ENCODE measurements at regions not wholly inside any gene's neighbourhood (a gene's known extent, or its start where the extent isn't known, plus 50 kb on each side); places are given as distances from the start of the nearest gene placed in this dataset.
"Not testable (repeated sequence)": the region's sequence is repeated elsewhere in the genome, so short reads cannot be mapped to it uniquely, and the experiment has no call there.

DNA sequence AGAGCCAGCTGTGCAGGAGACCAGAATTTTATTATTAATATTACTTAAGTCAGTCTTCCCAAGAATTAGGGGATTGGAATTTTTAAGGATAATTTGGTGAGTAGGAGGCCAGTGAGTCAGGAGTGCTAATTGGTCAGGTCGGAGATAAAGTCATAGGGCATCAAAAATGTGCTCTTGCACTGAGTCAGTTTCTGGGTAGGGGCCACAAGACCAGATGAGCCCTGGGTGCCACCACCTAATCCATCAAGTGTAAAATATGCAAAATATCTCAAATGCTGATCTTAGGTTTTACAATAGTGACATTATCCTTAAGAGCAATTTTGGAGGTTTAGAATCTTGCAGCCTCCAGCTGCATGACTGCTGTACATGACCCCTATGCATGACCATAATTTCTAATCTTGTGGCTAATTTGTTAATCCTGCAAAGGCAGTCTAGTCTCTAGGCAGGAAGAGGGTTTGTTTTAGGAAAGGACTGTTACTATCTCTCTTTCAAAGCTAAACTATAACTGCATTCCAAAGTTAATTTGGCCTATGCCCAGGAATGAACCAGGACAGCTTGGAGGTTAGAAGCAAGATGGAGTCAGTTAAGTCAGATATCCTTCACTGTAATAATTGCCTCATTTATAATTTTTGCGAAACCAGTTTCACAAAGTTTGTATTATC is 215.9 kb downstream of the RNF152 start:
- DNase-seq: no peak

DNA sequence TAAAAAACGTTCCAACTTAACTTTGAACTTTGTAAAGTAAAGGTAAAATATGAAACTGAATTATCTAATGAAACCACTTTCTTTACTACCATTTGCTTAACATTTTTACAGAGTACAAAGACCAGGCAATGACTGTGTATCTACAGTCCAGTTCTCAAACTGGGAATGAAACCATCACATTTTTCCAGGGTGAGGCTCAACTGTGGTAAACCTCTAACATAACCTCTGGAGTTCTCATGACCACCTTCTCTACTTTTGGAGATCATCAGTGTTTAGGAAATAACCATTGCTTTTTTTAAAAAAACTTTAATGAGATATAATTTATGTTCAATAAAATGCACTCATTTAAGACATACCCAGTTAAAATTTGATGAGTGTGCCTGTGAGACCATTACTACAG is 223.5 kb downstream of the RNF152 start:
- DNase-seq: no peak

DNA sequence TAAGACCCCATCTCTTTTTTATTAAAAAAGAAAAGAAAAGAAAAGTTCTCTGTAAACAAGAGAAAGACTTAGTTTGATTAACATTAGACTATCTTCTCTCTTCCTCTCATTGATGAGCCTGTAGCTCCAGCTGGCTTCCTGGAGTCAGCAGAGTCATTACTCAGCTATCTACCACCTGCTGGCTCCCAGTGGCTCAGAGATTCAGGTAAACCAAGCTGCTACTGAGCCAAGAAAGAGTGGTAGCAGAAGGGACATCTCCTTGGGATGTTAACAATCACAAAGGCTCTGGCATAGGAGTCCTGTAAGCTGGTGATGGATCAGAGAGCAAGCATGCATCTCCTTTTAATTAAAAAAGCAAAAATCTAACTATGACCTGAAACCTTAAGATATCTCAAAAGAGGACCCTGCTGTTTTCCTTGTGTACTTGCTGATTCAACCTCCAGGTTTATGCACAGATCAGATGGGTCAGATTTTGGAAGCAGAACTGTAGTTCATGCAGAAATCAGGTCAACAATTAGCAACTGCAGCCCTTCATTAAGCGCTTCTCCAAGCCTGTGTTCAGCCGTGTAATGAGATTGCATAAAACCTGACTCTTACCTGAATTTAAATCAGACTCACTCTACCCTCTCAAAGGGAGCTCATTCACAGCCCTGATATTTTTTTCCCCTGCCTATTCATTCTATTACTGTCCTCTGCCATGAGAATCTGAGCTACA is 225.8 kb downstream of the RNF152 start:
- DNase-seq: no peak

DNA sequence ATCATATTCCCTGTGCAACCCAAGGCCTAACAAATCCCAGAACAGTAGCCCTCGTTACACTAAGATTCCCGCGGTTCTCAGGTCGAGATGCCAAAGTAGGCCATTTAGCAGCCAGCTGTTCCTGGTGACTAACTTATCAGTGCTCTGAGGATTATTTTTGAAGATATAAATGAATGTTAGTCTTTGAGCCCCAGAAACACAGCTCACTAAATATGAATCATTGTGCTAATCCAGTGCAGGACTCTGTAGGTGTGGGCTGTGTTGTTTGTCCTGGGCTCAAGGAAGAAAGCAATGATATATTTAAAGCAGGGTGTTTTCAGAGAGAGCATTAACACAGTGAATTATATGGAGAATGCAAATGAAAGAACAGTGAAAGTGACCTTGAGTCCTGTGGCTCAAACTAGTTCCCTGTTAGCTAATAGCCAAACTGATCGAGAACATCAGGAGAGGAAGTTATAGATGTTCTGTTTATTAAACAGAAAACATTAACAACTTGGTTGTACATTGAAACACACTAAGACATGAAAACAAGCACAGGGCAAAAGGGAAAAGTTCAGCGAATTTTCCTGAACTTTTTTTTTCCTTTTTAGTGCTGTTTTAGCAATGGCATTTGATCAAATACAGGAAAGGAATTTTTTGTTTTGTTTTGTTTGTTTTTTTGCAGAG is 228.3 kb downstream of the RNF152 start:
- DNase-seq: no peak

DNA sequence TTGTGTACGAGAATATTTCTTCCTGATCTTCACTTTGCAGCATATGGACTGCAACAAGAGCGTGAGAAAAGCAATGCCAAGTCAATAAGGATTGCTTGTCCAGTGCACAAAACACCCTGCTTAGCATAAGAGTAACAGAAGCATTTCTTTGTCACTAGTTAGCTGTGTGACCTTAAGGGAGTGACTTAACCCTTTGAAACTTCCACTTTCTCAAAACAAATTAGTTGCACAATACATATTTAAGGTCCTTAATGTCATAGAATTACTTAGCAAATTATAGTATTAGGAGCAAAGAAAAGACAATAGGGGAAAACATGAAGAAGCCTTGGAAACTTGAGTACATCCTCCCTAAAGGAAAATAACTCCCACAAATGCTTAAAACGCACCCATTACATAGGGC is 230.1 kb downstream of the RNF152 start:
- no peak for DNase-seq

DNA sequence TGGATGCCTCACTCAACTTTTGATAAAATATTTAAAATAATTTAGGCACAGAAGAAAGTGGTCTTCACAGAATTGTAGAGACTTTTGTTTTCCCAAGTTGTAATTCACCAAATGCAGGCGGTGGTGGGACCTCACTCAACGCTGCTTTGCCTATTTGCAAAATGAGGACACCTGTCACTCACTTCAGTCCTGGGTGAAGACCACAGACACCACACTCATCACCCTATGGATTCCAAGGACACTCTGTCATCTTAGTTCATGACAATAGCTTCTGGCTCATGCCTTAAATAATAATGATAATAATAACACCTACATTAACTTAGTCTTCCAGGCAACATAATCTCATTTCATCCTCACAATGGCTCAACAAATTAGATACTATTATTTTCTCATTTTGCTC is 234.4 kb downstream of the RNF152 start:
- DNase-seq: no peak

DNA sequence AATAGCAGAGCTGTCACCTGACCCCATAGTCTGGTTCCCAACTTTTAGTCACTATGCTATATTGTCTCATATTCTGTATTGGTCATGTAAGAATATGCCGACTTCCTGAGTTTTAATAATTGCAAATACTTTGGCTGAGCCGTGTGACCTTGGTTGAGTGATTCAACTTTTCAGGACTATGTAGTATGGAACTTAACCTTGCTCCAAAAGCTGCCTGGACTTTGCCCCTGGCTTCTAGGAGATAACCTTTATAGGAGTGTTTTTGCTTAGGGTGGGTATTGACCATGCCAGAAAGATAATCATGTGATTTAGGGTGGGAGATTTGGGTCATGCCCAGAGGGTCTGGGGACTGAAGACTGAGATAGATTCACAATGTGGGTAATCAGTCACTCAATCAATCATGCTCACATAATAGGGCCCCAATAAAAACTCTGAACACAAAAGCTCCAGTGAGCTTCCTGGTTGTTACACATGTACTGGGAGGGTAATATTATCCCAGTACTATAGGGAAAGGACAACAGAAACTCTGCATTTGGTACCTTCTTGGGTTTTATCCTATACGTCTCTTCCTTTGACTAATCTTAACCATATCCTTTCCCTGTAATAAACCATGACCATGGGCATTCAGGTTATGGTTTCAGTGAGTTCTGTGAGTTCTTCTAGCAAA is 235.6 kb downstream of the RNF152 start:
- DNase-seq: no peak

DNA sequence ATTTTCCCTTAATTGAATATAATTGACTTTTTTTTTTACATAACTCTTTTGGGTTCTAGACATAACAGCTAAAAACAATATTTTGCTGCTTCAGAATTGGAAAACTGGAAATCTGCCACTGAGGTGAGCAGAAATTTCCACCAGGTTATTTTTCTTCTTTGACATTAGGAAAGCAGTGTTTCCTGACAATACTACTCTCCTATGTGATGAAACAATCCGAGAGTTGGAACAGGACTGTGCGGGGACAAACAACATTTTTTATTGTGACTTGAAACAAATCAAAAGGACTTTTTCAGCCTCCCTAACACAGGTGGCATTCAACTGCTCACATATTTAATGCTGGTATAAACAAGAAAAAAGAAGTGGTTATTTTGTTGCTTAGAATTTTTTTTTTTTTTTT is 237.2 kb downstream of the RNF152 start:
- DNase-seq: no peak

DNA sequence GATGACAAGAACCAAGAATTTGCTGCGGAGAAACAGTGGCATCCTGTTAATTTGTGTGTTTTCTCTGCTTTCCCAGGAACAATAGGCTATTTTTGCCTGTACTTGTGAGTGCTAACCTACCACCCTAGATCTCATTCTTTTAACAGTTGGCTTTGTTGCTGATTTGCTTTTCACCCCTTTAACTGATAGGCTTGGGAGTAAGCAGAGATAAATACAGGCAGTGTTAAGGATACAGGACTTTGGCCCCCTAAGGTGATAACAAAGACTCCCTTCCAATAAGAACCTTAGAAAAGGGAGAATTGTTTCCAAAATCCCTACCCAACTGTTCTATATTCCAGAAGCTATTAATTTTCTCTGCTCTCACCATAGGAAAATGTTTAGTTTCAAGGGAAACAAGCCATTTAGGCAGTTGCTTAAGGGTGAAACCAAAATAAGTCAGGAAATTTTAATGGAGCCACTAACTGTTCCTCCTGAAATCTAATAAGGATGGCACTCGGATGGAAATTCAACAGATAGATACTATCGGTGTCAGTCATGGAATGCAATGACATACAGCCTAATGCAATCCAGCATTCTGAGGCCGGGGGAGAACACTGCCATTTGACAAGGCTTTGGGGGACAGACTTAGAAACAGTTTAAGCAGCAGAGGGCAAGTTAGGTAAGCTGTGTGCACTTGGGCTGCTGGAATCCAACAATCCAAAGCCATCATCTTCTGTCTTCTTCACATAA is 238.8 kb downstream of the RNF152 start:
- DNase-seq: no peak

DNA sequence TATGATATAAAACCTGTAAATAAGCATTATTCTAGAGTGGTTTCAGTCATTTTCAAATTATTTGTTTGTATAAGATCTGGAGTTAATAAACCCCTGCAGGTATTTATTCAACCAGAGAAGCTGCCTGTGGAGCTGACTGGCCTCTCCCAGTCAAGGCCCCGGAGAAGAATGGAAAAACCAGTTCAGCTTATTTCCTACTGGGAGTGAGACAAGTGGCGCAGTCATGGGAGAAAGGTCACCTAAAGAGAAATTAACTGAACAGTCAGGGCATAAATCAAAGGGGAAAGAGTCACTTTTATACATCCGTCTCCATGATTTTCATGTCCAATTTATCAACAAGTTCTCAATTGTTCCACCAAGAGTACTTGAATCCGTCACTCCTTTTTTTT is 240.9 kb downstream of the RNF152 start:
- no peak for DNase-seq

DNA sequence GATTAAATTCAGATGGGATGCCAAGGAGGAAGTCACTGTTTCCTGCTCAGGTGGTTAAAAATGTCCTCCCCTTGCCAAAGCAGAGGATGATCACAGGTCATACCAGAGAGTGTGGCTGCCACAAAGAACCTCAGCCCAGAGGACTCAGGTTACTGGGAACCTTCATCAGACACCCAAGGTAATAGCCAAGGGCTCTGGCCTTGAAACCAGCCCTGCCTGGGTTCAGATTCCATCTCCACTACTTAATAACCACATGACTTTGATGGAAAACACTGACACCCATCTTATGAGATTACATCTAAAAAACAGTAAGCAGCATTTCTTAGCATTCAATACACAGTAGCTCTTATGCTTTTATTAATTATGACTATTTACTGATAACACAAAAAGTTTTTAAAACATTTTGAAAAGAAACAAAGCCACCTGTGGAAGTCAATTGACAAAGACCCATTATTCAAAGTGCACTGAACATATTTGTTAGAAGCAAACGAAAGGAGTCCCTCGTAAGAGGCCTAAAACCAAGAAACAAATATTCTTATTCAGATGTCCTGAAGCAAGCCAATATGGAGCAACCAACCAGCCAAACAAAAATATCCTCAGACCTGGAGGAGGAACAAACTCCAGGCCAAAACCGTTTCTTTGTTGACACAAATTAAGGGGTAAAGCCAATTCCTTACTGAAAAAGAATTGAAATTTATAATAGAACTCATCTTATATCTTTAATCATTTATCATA is 241.5 kb downstream of the RNF152 start:
- no peak for DNase-seq

DNA sequence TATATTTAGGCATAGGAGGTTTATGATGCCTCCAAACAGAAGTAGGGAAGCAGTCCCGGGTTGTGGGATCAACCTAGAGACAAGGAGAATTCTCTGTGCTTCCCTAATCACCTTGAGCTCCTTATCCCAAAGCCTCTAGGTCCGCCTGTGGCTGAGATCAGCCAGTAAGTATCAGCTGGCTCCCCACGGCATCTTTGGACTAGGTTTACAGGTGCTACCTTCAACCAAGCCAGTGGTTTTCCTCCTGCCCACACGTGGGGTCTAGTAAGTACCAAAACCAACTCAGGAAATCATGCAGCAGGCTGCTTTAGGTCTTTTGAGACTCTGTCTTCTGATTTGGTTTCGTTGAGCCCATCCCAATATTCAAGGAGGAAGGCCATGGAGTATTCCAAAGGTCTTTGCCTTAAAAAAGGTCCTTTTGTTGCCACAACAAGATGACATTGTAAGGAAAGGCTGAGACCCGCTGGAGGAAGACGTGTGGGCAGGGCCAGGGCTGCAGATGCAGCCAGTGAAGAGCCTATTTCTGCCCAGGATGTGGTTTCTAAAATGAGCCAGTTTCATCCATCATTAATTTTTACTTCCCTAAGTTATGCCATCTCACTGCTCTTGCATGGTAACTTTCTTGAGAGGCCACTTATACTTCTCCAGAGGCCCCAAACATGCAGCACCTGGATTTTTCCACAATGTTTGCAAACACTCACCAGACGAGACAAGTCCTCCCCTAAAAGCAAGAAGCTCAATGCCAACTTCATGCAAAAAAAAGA is 248.7 kb downstream of the RNF152 start:
- no peak for DNase-seq

DNA sequence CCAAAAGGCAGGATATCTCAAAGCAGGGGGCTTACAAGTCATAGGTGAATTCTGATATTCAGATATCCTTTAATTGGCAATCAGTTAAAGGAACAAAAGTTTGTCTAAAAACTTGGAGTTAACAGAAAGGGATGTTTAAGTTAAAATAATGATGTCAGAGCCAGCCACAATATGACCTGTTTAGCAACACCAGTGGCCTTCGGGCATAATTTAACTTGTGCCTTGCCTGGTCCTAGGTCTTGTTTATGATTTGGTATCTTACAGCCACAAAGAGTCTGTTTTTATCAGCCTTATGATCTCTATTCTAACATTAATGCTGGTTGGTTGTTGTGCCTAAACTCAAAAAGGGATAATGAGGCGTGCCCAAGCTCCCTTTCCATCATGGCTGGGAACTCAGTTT is 252.9 kb downstream of the RNF152 start:
- no peak for DNase-seq

DNA sequence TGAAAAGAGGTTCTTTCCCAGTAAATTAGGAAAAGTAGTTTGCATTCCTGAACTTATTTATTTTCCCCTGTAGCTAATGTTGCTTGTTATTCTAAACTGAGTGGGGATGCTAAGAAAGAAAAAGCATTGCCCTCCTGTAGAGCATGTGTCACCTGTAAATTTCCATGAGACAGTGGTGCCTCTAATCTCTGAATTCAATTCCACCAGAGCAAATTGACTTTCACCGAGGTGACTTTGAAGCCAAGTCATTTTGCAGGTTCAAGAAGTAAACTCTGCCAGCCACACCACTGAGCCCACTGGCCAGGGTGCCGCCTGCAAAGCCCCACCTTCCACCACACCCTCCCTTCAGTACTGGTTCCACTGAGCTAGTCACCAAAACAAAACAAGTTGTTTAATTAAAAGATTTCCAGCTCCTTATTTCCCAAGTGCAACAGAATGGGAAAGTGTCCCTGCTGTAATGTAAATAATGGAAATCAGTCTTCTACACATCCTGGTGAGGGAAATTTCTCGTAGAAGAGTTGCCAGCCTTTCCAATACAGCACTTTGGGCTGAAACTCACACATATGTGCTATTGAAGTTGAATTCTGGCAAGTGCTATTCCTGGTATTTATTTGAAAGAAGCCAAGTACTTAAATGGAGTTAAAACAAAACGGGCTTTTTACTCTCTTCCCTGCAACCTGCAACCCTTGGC is 254.8 kb downstream of the RNF152 start:
- DNase-seq: no peak

DNA sequence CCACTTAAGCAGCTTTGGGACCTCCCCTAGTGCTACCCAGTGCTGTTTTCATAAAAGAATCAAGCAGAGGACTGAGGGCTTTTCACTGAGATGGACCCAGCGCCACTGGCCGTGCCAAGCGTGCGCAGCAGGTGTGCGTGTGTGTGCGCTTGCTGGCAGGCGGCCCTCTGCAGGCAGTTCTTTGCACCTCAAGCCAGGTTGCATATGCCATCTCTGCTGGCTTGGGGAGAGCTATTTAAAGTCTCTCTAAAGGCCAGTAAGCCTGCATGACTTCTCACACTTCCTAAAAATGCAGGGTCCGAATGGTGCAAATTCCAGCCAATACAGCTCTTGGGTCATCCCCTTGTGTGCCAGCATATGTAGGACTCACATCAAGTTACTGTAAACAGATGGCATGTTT is 255.5 kb downstream of the RNF152 start:
- no peak for DNase-seq

DNA sequence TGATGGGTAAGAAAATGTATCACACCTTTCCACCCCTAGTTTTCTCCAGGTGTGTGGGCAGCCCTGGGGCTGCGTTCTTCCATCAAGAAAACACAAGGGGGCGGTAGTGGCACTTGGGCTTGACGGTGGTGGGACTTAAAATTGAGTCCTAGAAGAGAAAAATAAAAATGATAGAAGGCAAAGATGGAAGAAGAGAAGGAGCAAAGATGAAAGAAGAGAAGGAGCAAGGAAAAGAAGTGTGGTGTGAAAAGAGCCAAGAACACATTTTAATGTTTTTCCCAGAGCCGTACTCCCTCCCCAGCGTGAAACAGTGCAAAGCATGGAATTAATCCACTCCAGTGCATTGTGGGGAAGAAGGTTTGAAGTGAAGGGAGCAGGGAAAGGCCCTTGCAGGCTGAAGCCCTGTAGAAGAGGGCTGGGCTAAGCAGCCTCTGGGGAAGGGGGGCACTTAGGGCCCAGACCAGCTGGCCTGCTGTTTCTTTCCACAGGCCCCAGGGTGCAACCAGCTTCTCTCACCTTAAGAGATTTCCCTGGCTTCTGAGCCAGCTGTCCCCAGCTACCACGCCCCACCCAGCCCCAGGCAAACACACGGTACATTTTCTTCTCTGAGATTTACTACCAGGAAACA is 256.8 kb downstream of the RNF152 start:
- DNase-seq: peak; percentile 28

DNA sequence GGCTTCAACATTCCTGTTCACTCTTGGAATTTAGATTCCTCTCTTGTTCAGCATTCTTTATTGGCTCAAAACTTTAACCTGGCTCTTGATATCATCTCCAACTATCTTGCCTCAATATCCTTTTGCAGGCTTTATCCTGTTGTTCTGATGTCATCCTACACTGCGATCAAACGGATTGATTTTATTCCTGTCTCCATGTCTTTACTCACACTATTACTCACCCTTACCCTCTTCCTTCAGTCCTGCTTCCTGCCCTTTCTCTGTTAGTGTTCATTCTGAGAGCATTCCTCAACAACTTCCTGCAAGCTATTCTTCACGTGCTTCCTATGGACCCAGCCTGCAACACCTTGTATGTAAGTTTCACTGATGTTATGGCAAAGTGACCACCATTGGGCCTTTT is 264.7 kb downstream of the RNF152 start:
- DNase-seq: no peak

DNA sequence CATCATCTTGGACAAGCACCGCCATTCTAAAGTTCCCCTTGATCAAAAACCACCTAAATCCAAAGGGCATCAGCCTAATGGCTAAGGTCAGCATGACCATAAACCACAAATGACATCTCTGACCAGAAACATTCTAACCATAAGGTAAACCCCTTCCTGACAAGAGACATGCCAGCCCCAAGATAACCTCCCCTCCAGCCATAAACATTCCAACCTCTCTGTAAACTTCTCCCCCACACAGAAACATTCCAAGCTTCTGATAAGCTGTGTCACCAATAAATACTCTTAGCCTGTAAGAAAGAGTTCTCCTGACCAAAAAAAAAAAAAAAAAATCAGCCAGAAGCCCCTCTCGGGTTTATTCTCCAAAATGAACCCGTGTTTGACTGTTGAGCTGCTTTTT is 268.2 kb downstream of the RNF152 start:
- not testable (repeated sequence) for DNase-seq

DNA sequence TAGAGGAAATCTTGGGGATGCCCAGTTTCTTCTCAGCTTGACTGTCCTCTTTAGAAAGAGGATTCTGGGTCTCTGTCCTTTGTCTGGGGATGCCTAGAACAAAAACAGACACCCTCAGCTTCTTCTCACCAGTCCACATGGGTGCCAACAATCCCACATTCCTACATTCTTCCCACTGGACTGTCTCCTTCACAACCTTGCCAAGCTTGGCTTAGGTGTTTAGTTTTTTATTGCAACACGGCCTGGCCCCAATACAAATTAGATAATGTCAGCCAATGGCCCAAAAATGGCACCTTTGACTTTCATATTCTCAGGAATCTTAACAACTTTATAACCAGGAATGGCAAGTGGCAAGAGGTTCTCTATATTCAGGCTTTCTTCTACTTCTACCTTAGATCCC is 273.0 kb downstream of the RNF152 start:
- DNase-seq: no peak

DNA sequence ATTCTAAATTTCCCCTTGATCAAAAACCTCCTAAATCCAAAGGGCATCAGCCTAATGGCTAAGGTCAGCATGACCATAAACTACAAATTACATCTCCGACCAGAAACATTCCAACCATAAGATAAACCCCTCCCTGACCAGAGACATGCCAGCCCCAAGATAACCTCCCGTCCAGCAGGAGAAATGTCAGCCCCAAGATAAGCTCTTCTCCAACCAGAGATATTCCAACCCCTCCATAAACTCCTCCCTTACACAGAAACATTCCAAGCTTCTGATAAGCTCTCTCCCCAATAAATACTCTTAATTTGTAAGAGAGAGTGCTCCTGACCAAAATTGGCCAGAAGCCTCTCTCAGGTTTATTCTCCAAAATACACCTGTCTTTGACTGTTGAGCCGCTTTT is 274.0 kb downstream of the RNF152 start:
- DNase-seq: no peak
